Prostate gland (tissue), 2 donors: ENCODE measurements at regions not wholly inside any gene's neighbourhood (a gene's known extent, or its start where the extent isn't known, plus 50 kb on each side); places are given as distances from the start of the nearest gene placed in this dataset.

Experiments
- DNase-seq: peaks from one replicate; pipeline ENCODE4 v3.0.0-alpha.2; 2019; ENCODE audit warnings: low spot score
- H3K27ac ChIP-seq, 2 donors: fragments of 200-600 bp; sonication (generic); 2 replicates each; pipeline ENCODE4 v1.5.1; 2017 to 2019
- H3K27me3 ChIP-seq: fragments of 200-600 bp; sonication (generic); replicated peaks from 2 replicates; pipeline ENCODE4 v1.5.1; 2019; ENCODE audit not compliant: insufficient read depth
- H3K36me3 ChIP-seq, 2 donors: fragments of 200-600 bp; sonication (generic); 1 replicate in 1 of 2; 2 replicates in 1 of 2; pipeline versions ENCODE4 v1.5.1 to v1.8.1; 2017 to 2019
- H3K4me1 ChIP-seq: fragments of 200-600 bp; sonication (generic); replicated peaks from 2 replicates; pipeline ENCODE4 v1.5.1; 2019
- H3K4me3 ChIP-seq, 2 donors: fragments of 200-600 bp; sonication (generic); 2 replicates each; pipeline ENCODE4 v1.5.1; 2017 to 2019
- H3K9me3 ChIP-seq: fragments of 200-600 bp; sonication (generic); 2 replicates; pipeline ENCODE4 v1.5.1; 2017
- POLR2A ChIP-seq: fragments of 450-650 bp; IDR thresholded peaks from one replicate; pipeline ENCODE4 v1.6.1; 2016; ENCODE audit warnings: antibody characterized with exemption, mild to moderate bottlenecking
- POLR2AphosphoS5 ChIP-seq: sonication (generic); formaldehyde crosslinking; IDR thresholded peaks from one replicate; pipeline ENCODE4 v1.6.1; 2017; ENCODE audit warnings: antibody characterized with exemption
- WGBS: methylation state at CpG from one replicate; pipeline ENCODE4 v1.1.5; 2018; 5-methylcytosine and 5-hydroxymethylcytosine counted together
- intact Hi-C: fragments of 100-400 bp; cut with DNase I; formaldehyde crosslinking; loops from one replicate; pipeline ENCODE4 v1.14.2; 2022
- TF ChIP-seq, protein P1 (sequence below), 4 experiments: fragments of 200-600 bp in 2 of 4; fragments of 450-650 bp in 2 of 4; sonication (generic) in 2 of 4; IDR thresholded peaks; 1 replicate in 3 of 4; 2 replicates in 1 of 4; pipeline ENCODE4 v1.5.1; 2016 to 2019; ENCODE audit warnings: antibody characterized with exemption in 4 of 4, mild to moderate bottlenecking in 2 of 4, moderate library complexity in 2 of 4

DNA sequence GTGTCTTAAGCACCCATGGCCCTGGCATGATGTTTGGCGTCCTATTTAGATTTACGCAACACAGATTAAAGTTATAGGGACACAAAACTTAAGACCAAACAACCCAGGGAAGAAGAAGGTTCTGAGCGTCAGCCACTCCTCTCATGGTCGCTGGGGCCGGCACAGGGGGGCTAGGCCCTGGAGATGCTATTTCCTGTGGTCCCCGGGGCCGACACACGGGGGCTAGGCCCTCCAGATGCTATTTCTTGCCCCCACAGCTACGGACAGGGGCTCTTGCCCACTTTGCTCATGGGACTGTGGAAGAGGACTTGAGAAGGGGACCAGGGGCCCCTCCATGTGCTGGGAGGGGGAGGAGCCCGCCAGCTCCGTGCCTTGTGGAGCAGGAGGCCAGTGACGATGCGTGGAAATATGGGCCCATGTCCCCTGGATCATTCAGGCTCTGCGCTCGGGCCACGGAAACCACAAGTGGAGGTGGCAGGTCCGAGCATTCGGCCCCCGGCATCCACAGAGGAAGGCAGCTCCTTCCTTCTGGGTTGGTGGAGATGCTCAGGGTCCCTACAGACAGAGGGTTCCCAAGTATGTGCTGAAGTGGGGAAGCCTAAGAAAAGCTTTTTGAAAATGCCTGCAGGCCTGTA is 711.1 kb downstream of the BRD1 start:
- intact Hi-C loops, result no loop called here

DNA sequence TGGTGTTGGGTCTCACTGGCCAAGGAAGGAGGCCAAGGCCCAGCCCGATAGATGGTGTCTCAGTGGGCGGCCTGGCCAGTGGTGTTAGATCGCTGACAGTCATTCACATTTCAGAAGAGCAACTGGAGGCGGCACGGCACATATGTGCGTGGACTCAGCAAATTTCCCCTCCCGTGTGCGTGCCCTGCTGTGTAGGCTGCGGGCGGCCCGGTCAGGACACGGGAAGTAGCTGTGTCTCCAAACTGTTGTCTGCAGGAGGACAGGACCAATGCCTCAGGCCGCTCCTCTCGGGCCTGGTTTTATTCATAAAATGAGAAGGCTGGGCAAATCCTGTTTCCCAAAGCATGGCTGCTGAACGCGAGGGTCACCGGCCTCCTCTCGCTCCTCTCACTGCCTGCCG is 711.7 kb downstream of the BRD1 start:
- no peaks in the 10 kb centered on the region for H3K4me1 ChIP-seq
- intact Hi-C loops, result no loop called here
- DNase-seq, result no peak
- no peak overlapping the region for H3K27ac ChIP-seq
- no peaks in the 10 kb centered on the region for H3K9me3 ChIP-seq
- TF ChIP-seq POLR2AphosphoS5, result no peak
- TF ChIP-seq POLR2A, result no peak
- TF ChIP-seq, protein P1, sequence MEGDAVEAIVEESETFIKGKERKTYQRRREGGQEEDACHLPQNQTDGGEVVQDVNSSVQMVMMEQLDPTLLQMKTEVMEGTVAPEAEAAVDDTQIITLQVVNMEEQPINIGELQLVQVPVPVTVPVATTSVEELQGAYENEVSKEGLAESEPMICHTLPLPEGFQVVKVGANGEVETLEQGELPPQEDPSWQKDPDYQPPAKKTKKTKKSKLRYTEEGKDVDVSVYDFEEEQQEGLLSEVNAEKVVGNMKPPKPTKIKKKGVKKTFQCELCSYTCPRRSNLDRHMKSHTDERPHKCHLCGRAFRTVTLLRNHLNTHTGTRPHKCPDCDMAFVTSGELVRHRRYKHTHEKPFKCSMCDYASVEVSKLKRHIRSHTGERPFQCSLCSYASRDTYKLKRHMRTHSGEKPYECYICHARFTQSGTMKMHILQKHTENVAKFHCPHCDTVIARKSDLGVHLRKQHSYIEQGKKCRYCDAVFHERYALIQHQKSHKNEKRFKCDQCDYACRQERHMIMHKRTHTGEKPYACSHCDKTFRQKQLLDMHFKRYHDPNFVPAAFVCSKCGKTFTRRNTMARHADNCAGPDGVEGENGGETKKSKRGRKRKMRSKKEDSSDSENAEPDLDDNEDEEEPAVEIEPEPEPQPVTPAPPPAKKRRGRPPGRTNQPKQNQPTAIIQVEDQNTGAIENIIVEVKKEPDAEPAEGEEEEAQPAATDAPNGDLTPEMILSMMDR (IDR thresholded peaks at IDR 0.05), result no peak
- H3K27me3 ChIP-seq, result no peaks in the 10 kb centered on the region
- no peaks in the 10 kb centered on the region for H3K36me3 ChIP-seq
- H3K4me3 ChIP-seq, result no peak overlapping the region
- 92% methylated on average over 19 of the region's 19 CpGs for WGBS

More for the DNA sequence above, 711.1 kb downstream of the BRD1 start:
- H3K4me1 ChIP-seq, result no peaks in the 10 kb centered on the region
- H3K9me3 ChIP-seq, result no peaks in the 10 kb centered on the region
- H3K27me3 ChIP-seq, result no peaks in the 10 kb centered on the region
- no peak overlapping the region for H3K4me3 ChIP-seq
- no peaks in the 10 kb centered on the region for H3K36me3 ChIP-seq
- H3K27ac ChIP-seq, result no peak overlapping the region
- 83% methylated on average over 19 of the region's 19 CpGs for WGBS
- TF ChIP-seq POLR2AphosphoS5, result no peak
- TF ChIP-seq POLR2A, result no peak
- TF ChIP-seq, protein P1 (IDR thresholded peaks at IDR 0.05), result no peak
- no peak for DNase-seq

DNA sequence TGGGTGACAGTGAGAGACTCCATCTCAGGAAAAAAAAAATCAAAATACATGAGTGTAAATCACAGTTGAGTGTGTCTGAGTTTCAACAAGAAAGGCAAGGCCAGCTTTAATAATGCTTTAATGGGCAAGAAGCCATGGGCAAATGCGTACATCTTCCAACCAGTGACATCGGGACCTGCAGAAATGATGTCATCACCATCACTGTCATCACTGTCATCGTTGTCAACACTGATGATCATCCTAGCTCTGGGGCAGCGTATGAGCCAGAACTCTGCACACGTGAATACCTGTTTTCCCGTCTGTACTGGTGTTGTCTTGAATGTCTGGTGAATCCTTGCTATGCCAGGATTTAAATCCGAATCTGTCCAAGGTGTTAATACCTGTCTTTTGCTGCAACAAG is 712.5 kb downstream of the BRD1 start:
- intact Hi-C loops, result no loop called here
- WGBS, result 87% methylated on average over 7 of the region's 7 CpGs
- Histone ChIP-seq H3K27ac (no peak overlapping the region), H3K27me3 (peaks cover 5% of the 10 kb centered on the region), H3K4me3 (no peak overlapping the region), H3K4me1 (no peaks in the 10 kb centered on the region), H3K9me3 (no peaks in the 10 kb centered on the region), H3K36me3 (no peaks in the 10 kb centered on the region)
- no peak for TF ChIP-seq POLR2AphosphoS5
- TF ChIP-seq POLR2A, result no peak
- TF ChIP-seq, protein P1 (IDR thresholded peaks at IDR 0.05), result no peak
- DNase-seq, result no peak

DNA sequence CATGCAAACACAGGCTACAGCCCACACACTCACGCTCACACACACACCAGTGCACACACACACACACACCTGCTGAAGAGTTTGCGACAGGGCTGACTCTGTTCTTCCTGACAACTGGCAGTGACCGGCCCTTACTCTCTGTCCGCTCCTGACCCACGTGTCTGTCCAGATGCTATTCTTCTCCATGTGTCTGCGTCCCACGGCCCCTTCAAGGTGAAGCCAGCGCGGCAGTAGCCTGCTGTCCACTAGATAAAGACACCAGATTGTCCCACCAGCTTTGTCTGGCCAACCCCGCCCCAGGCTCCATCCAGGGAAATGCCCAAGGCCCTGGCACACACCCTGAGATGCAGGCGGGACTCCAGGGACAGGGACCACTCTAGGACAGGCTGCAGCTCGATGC is 713.9 kb downstream of the BRD1 start:
- intact Hi-C loops, result no loop called here
- no peaks in the 10 kb centered on the region for H3K4me1 ChIP-seq
- no peak for TF ChIP-seq POLR2A
- TF ChIP-seq, protein P1 (IDR thresholded peaks at IDR 0.05), result no peak
- H3K27me3 ChIP-seq, result peaks cover 6% of the 10 kb centered on the region
- H3K27ac ChIP-seq, result no peak overlapping the region
- no peaks in the 10 kb centered on the region for H3K9me3 ChIP-seq
- WGBS, result 92% methylated on average over 12 of the region's 12 CpGs
- H3K4me3 ChIP-seq, result no peak overlapping the region
- no peak for DNase-seq
- H3K36me3 ChIP-seq, result no peaks in the 10 kb centered on the region
